COLO668 (cell line): ENCODE measurements at regions not wholly inside any gene's neighbourhood (a gene's known extent, or its start where the extent isn't known, plus 50 kb on each side); places are given as distances from the start of the nearest gene placed in this dataset.
A peak's percentile ranks its signal among the peaks of the same experiment; 100 is the strongest.
"Not testable (repeated sequence)": the region's sequence is repeated elsewhere in the genome, so short reads cannot be mapped to it uniquely, and the experiment has no call there.

Experiments
- DNase-seq: peaks from one replicate; lab custom pipeline; 2025; ENCODE audit not compliant: unreplicated experiment; lab: John Stamatoyannopoulos, UW

GRCh38 chr12:9450127-9450567, 157.6 kb downstream of the KLRB1 start:
- DNase-seq, result not testable (repeated sequence)

GRCh38 chr12:9449657-9450126, 158.0 kb downstream of the KLRB1 start:
- not testable (repeated sequence) for DNase-seq

GRCh38 chr12:9449181-9449580, 158.5 kb downstream of the KLRB1 start:
- no peak for DNase-seq

- DNase-seq, result peak; percentile 5
Observed at GRCh38 chr12:9448648-9449047, 159.1 kb downstream of the KLRB1 start.

GRCh38 chr12:9447791-9448614, 159.7 kb downstream of the KLRB1 start:
- DNase-seq, result peak; percentile 80

- DNase-seq, result not testable (repeated sequence)
Observed at GRCh38 chr12:9446883-9447761, 160.6 kb downstream of the KLRB1 start.

- DNase-seq, result not testable (repeated sequence)
Observed at GRCh38 chr12:9440428-9440827, 167.3 kb downstream of the KLRB1 start.

GRCh38 chr12:9435682-9436081, 172.0 kb downstream of the KLRB1 start:
- not testable (repeated sequence) for DNase-seq

GRCh38 chr12:9430385-9430784, 177.3 kb downstream of the KLRB1 start:
- not testable (repeated sequence) for DNase-seq

GRCh38 chr12:9428856-9429255, 178.9 kb downstream of the KLRB1 start:
- DNase-seq, result not testable (repeated sequence)

GRCh38 chr12:9425429-9425828, 182.3 kb downstream of the KLRB1 start:
- not testable (repeated sequence) for DNase-seq

GRCh38 chr12:9424175-9424740, 183.5 kb downstream of the KLRB1 start:
- not testable (repeated sequence) for DNase-seq

- DNase-seq, result not testable (repeated sequence)
Observed at GRCh38 chr12:9422689-9423088, 185.0 kb downstream of the KLRB1 start.

- not testable (repeated sequence) for DNase-seq
Observed at GRCh38 chr12:9421520-9422086, 186.1 kb downstream of the KLRB1 start.

- DNase-seq, result not testable (repeated sequence)
Observed at GRCh38 chr12:9420817-9421519, 186.7 kb downstream of the KLRB1 start.

- not testable (repeated sequence) for DNase-seq
Observed at GRCh38 chr12:9418669-9419041, 189.1 kb downstream of the KLRB1 start.

GRCh38 chr12:9417947-9418668, 189.6 kb downstream of the KLRB1 start:
- not testable (repeated sequence) for DNase-seq

GRCh38 chr12:9417341-9417740, 190.4 kb downstream of the KLRB1 start:
- not testable (repeated sequence) for DNase-seq

GRCh38 chr12:9416346-9416745, 191.4 kb downstream of the KLRB1 start:
- not testable (repeated sequence) for DNase-seq

- not testable (repeated sequence) for DNase-seq
Observed at GRCh38 chr12:9415898-9416297, 191.8 kb downstream of the KLRB1 start.
